HepG2 (cell line): ENCODE measurements at regions not wholly inside any gene's neighbourhood (a gene's known extent, or its start where the extent isn't known, plus 50 kb on each side); places are given as distances from the start of the nearest gene placed in this dataset.

ENCODE experiments used
- ARNT2 ChIP-seq: sonication (generic); formaldehyde crosslinking; IDR thresholded peaks from 2 replicates; pipeline ENCODE4 v1.8.0; 2022; ENCODE audit warnings: mild to moderate bottlenecking, low read depth, missing genetic modification reagents, moderate library complexity
- HNF4G ChIP-seq, 2 experiments: sonication (generic) in 1 of 2; formaldehyde crosslinking in 1 of 2; IDR thresholded peaks; 2 replicates each; pipeline versions ENCODE4 v1.4.0 to v1.6.1; 2011 to 2020; ENCODE audit warnings: borderline replicate concordance in 2 of 2, low read depth in 2 of 2, mild to moderate bottlenecking in 2 of 2, low read length in 1 of 2, missing genetic modification reagents in 1 of 2, moderate library complexity in 1 of 2
- KMT2B ChIP-seq: IDR thresholded peaks from 2 replicates; pipeline ENCODE4 v1.6.1; 2016; ENCODE audit warnings: missing genetic modification reagents, missing compliant biosample characterization
- PAXIP1 ChIP-seq: sonication (generic); formaldehyde crosslinking; conservative IDR thresholded peaks from 2 replicates; pipeline ENCODE4 v1.4.0; 2020; ENCODE audit warnings: mild to moderate bottlenecking, missing genetic modification reagents, moderate library complexity
- SRSF1 ChIP-seq: fragments of 200-400 bp; formaldehyde crosslinking; optimal IDR thresholded peaks from 2 replicates; pipeline ENCODE3; 2017; ENCODE audit warnings: mild to moderate bottlenecking, low read depth, low read length, moderate library complexity
- ZC3H4 ChIP-seq: sonication (generic); formaldehyde crosslinking; IDR thresholded peaks from 2 replicates; pipeline ENCODE4 v1.4.0; 2020; ENCODE audit warnings: missing genetic modification reagents, borderline replicate concordance
- ZNF3 ChIP-seq: IDR thresholded peaks from 2 replicates; pipeline ENCODE4 v1.7.0; 2017; ENCODE audit warnings: inconsistent platforms
- ZNF318 ChIP-seq: sonication (generic); formaldehyde crosslinking; IDR thresholded peaks from 2 replicates; pipeline ENCODE4 v1.4.0; 2020; ENCODE audit warnings: mild to moderate bottlenecking, missing genetic modification reagents
- ZNF33B ChIP-seq: sonication (generic); formaldehyde crosslinking; IDR thresholded peaks from 2 replicates; pipeline ENCODE4 v1.5.1; 2020; ENCODE audit warnings: mild to moderate bottlenecking, missing genetic modification reagents
- ZNF354B ChIP-seq: sonication (generic); formaldehyde crosslinking; IDR thresholded peaks from 2 replicates; pipeline ENCODE4 v1.8.0; 2022; ENCODE audit warnings: mild to moderate bottlenecking, missing genetic modification reagents
- ZNF460 ChIP-seq: sonication (generic); formaldehyde crosslinking; IDR thresholded peaks from 2 replicates; pipeline ENCODE4 v1.5.1; 2020; ENCODE audit warnings: missing genetic modification reagents, mild to moderate bottlenecking, borderline replicate concordance
- ZNF639 ChIP-seq: conservative IDR thresholded peaks from 2 replicates; pipeline ENCODE4 v1.6.1; 2018; ENCODE audit warnings: missing genetic modification reagents

DNA sequence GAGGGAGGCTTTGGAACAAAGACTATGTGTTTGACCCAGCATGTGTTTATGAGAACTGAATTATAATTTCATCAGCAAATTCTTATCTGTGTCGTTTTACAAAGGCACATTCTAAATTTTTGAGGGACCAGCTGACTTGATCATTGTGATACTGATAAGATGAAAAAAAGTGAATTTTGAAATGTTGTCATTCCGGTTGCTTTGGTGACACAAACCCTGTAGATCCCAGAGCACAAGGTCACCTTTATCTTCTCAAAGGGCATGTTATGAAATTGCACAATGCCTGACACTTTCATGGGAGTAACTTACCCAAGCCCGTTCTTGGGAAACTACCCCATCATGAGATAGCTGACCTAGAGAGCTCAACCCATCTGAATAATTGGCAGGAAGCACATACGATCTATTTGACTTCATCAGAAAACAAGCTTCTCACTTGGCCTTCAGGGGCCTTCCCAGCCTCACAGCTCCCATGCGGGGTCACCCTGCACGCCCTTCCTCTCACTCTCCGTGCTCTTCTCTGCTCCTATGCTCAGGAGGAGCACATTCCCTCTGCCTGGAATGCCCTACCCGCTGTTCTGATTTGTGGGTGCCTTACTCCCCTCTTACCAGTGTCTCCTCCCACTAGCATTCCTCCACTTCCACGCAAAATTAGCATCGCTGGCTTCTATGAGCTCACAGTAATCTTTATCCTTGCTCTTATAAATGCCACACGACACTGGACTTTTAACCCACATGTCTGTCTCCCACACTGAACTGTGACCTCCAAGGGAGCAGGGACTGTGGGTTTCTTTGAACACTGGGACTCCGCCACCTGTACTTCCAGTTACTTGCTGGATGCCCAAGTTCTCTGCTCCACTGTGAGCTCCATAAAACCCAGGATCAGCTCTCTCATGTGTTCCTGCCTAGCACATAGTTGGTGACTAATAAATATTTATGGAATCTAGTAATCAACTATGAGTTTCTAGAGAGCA lies 555.8 kb upstream of the ID2 start (continued):
- TF ChIP-seq ZNF354B (CRISPR knock-in tag) = no peak
- TF ChIP-seq PAXIP1 (CRISPR knock-in tag) = peak; percentile 95
- TF ChIP-seq SRSF1 = no peak
- TF ChIP-seq ZNF33B (CRISPR knock-in tag) = no peak
- TF ChIP-seq ARNT2 (CRISPR knock-in tag) = peak; percentile 81
- no peak for TF ChIP-seq ZNF318 (CRISPR knock-in tag)
- TF ChIP-seq HNF4G (IDR thresholded peaks at IDR 0.05; ENCODE audit: borderline replicate concordance, low read depth, low read length) = peak; percentile 96
- TF ChIP-seq HNF4G (CRISPR knock-in tag; IDR thresholded peaks at IDR 0.05; ENCODE audit: borderline replicate concordance, low read depth) = peak; percentile 92
- peak; percentile 84 for TF ChIP-seq ZC3H4 (CRISPR knock-in tag)
- TF ChIP-seq ZNF460 (CRISPR knock-in tag) = no peak; the same call in 1 of the 2 replicates
- no peak; the same call in 1 of the 2 replicates for TF ChIP-seq KMT2B
- TF ChIP-seq ZNF639 (CRISPR knock-in tag) = peak; percentile 73; the same call in 1 of the 2 replicates
- no peak; the same call in 1 of the 2 replicates for TF ChIP-seq ZNF3 (CRISPR knock-in tag)
